Epithelial cell of esophagus (primary cell): ENCODE measurements at regions not wholly inside any gene's neighbourhood (a gene's known extent, or its start where the extent isn't known, plus 50 kb on each side); places are given as distances from the start of the nearest gene placed in this dataset.
A peak's percentile ranks its signal among the peaks of the same experiment; 100 is the strongest.

Experiments
- DNase-seq: peaks from one replicate; pipeline ENCODE4 v3.0.0; 2010; ENCODE audit warnings: low read depth
- H3K4me3 ChIP-seq: 2 replicates; pipeline ENCODE4 v1.5.1; 2011; ENCODE audit warnings: mild to moderate bottlenecking, low read length, control low read depth
- CTCF ChIP-seq: IDR thresholded peaks from 2 replicates; pipeline ENCODE4 v1.5.1; 2011; ENCODE audit warnings: low read depth, mild to moderate bottlenecking, low read length, control low read depth, inconsistent platforms; ENCODE audit not compliant: insufficient read depth; ENCODE audit errors: missing control alignments

GRCh38 chr10:78170026-78170475, 136.4 kb downstream of the RPS24 start:
- DNase-seq: peak; percentile 91
- no peak for TF ChIP-seq CTCF
- H3K4me3 ChIP-seq: no peak overlapping the region

GRCh38 chr10:78171633-78172400, 138.2 kb downstream of the RPS24 start:
- H3K4me3 ChIP-seq: no peak overlapping the region
- TF ChIP-seq CTCF: no peak
- no peak for DNase-seq

- DNase-seq: peak; percentile 28
- TF ChIP-seq CTCF: no peak
- H3K4me3 ChIP-seq: no peak overlapping the region
Observed at GRCh38 chr10:78173360-78174015, 139.8 kb downstream of the RPS24 start.

- H3K4me3 ChIP-seq: no peak overlapping the region
- TF ChIP-seq CTCF: no peak
- DNase-seq: no peak
Observed at GRCh38 chr10:78175444-78176015, 141.9 kb downstream of the RPS24 start.

GRCh38 chr10:78176320-78177317, 143.0 kb downstream of the RPS24 start:
- DNase-seq: no peak
- TF ChIP-seq CTCF: no peak

GRCh38 chr10:78177491-78178185, 144.0 kb downstream of the RPS24 start:
- TF ChIP-seq CTCF: no peak
- no peak for DNase-seq

More at GRCh38 chr10:78176320-78177317, 143.0 kb downstream of the RPS24 start:
- no peak overlapping the region for H3K4me3 ChIP-seq

More at GRCh38 chr10:78177491-78178185, 144.0 kb downstream of the RPS24 start:
- H3K4me3 ChIP-seq: no peak overlapping the region
